ENCODE measurements at regions not wholly inside any gene's neighbourhood (a gene's known extent, or its start where the extent isn't known, plus 50 kb on each side); places are given as distances from the start of the nearest gene placed in this dataset.
A peak's percentile ranks its signal among the peaks of the same experiment; 100 is the strongest.
"Not testable (repeated sequence)": the region's sequence is repeated elsewhere in the genome, so short reads cannot be mapped to it uniquely, and the experiment has no call there.

DNA sequence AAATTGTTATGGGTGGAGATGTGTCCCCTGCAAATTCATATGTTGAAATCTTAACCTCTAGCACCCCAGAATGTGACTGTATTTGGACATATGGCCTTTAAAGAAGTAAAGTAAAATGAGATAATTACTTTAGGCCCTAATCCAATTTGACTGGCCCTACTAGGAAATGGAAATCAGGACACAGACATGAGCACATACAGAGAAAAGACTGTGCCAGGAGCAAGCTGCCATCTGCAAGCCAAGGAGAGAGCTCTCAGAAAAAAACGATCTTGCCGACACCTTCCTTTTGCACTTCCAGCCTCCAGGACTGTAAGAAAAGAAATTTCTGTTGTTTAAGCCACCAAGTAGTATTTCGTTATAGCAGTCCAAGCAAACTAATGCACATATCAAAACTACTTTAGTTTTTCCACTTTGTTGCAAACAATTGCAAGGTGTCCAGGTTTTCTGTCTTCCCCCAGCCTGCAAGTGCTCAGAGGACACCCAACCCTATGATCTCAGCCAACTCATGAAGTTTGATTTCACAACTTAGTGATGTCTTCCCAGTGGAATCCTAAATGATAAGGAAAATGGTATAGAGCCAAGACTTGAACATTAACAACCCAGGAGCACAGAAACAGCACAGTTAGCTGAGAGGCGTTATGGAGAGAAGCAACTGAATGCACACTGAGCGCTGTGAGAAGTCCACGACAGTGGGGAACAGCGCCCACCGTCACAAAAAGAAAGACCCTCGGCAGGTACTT, 351.2 kb downstream of the BCL2L11 start:
- ATAC-seq (ENCODE audit: low read depth); H3K9me3 Mint-ChIP-seq; H3K4me3 Mint-ChIP-seq; H3K27ac Mint-ChIP-seq; DNase-seq; POLR2A ChIA-PET; H3K36me3 Mint-ChIP-seq; H3K27me3 Mint-ChIP-seq; H3K4me1 Mint-ChIP-seq: not testable (repeated sequence)

DNA sequence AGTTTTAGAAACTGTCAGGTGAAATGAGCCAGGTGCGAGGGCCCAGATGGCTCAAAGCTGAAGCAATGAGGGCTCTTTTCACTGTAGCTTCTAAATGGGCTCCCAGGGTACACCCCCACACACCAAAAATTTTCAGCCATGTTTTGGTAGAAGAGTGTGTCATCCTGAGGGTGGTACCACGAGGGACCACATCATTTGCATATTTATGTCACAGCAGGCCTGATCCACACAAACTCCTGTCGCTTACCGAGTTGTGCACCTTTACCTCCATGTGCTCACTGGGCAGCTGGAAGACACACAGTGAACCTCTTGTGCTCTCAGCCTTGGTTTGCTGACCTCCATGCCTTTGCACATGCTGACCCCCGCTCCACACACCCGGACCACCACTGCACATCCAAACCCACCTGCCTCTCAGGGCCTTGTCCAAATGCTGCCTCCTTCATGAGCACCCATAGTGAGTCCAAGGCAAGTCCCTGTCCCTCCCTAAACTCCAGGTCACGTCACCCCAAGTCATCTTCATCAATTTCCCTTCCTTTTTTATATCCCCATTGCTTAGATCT, 352.2 kb downstream of the BCL2L11 start:
- H3K36me3 Mint-ChIP-seq; H3K27ac Mint-ChIP-seq; DNase-seq; H3K9me3 Mint-ChIP-seq; ATAC-seq (ENCODE audit: low read depth); H3K27me3 Mint-ChIP-seq; H3K4me3 Mint-ChIP-seq; POLR2A ChIA-PET; H3K4me1 Mint-ChIP-seq: not testable (repeated sequence)

DNA sequence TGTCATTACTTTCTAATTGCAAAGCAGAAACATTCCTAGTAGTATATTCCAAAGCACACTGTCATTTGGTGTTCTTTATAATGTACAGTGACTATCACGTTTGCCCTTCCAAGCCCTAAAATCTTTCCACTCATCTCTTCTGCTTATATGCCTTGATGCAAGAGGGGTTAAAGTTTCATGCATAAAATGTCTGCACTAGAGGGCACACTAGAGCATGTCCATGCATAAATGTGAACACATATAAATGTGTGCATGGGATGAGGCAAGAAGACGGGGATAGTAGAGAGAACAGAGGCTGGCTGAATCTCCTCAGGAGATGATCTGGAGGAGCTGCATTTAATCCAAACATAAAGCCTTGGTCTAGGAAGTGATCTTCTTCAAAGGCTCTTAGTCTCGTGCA, 352.8 kb downstream of the BCL2L11 start:
- POLR2A ChIA-PET, H3K27ac Mint-ChIP-seq, DNase-seq, H3K36me3 Mint-ChIP-seq, H3K4me1 Mint-ChIP-seq, H3K9me3 Mint-ChIP-seq, H3K4me3 Mint-ChIP-seq, H3K27me3 Mint-ChIP-seq: not testable (repeated sequence)
- peak; percentile 46 for ATAC-seq (ENCODE audit: low read depth)

DNA sequence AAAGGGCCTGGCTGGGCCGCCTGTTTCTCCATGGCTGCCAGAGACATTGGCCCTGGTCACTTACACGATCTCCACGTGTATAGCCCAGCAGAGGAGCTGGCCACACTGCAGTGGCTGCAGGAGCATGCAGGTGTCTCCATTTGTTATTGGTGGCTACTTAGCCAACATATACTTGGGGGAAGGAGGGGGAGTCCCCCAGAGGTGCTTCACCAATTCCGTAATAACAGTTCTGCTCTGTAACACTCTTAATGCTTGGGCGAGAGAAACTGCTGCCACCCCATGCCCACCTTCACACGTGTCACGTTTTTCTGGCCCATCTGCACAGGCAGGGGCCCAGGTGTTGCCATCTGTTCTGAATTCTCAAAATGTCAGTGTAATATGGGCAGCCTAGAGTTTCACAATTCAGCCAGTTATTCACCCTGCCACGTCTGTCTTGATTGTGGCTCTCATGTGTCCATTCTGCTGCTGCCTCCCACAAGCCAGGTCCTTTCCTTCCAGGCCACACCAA, 353.5 kb downstream of the BCL2L11 start:
- ATAC-seq (ENCODE audit: low read depth); H3K4me3 Mint-ChIP-seq; DNase-seq; H3K36me3 Mint-ChIP-seq; H3K27ac Mint-ChIP-seq; H3K27me3 Mint-ChIP-seq; H3K4me1 Mint-ChIP-seq; H3K9me3 Mint-ChIP-seq; POLR2A ChIA-PET: not testable (repeated sequence)

DNA sequence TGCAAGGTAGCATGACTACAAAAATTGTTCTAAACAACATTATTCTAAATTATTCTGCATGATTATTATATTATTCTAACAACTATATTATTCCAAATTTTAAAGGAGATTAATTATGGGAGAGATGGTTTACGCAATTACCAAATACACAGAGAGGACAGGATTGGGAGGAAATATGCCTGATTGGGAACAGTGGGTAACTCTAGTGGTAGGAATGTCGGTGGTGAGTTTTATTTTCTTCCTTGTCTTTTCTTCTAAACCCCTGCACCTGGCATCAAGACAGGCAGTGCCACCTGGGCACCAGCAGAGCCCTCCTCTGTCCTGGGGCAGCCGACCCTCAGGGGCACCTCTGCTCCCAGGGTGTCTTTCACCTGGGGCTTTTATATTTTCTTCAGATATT, 357.6 kb downstream of the BCL2L11 start:
- H3K4me1 Mint-ChIP-seq; H3K36me3 Mint-ChIP-seq; H3K27me3 Mint-ChIP-seq; H3K9me3 Mint-ChIP-seq; H3K4me3 Mint-ChIP-seq; ATAC-seq (ENCODE audit: low read depth); DNase-seq; POLR2A ChIA-PET; H3K27ac Mint-ChIP-seq: not testable (repeated sequence)

DNA sequence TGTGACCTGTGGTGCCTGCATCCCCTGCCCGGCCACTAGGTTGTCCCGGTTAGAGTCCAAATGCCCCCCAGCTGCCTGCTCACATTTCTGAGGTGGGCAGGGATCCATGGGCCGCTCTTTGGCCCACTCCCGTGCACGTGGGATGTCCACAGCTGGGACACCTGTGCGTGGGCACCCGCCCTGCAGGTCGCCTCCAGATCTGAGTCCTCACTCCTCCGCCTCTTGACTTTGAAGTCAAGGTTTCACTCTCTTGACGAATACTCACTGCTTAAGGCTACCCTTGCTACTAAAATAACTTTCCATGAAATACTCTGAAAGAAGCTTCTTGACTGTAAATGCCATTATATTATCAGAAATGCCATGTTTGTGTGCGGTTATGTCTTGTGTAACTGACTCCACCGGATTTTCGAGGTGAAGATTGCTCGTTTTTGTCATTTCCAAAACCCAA, 358.2 kb downstream of the BCL2L11 start:
- H3K4me3 Mint-ChIP-seq, H3K4me1 Mint-ChIP-seq, H3K27ac Mint-ChIP-seq, H3K9me3 Mint-ChIP-seq, H3K27me3 Mint-ChIP-seq, DNase-seq, POLR2A ChIA-PET, H3K36me3 Mint-ChIP-seq: not testable (repeated sequence)
- ATAC-seq (ENCODE audit: low read depth), result peak; percentile 75

DNA sequence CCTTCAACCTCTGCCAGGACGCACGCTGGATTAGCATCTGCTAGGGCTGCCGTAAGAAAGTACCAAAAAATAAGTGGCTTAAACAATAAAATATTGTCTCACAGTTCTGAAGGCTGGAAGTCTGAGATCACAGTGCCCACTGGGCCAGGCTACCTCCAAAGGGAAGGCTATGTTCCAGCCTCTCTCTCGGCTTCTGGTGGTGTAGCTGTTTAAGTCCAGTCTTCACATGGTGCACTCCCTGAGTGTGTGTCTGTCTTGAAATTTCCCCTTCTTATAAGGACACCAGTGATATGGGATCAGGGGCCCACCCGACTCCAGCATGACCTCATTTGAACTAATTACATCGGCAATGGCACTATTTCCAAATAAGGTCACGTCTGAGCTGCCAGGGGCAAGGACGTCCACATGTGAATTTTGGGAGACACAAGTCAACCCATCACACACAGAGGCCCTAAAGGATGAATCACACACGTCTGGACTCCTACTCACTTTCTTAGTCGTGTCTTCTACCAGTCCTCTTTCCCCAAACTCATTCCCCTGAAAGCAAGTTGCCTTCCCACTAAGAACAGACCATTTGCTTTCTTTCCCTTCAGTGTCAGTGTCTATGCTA, 359.4 kb downstream of the BCL2L11 start:
- H3K9me3 Mint-ChIP-seq; ATAC-seq (ENCODE audit: low read depth); H3K27ac Mint-ChIP-seq; H3K36me3 Mint-ChIP-seq; DNase-seq; POLR2A ChIA-PET; H3K4me3 Mint-ChIP-seq; H3K27me3 Mint-ChIP-seq; H3K4me1 Mint-ChIP-seq: not testable (repeated sequence)

DNA sequence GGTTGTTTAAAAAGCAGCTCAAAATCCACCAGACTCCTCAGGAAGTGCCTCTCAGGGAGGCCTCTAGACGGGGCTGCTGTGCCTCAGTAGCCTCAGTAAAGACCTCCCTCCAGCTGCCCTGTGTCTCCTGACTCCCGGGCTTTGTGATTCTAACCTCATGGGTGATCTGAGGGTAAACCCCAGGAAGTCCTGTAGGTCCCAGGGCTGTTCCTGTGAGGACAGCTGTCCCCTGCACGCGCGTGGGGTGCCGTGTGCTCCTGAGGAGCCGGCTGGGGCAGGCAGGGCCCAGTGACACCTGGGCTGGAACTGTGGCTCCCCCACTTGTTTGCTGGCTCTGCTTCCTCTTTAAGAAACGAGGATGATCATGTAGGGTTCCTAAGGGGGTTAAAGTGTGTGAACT, 359.9 kb downstream of the BCL2L11 start:
- H3K27ac Mint-ChIP-seq; H3K4me1 Mint-ChIP-seq; H3K36me3 Mint-ChIP-seq; H3K9me3 Mint-ChIP-seq; H3K27me3 Mint-ChIP-seq; POLR2A ChIA-PET; ATAC-seq (ENCODE audit: low read depth); DNase-seq; H3K4me3 Mint-ChIP-seq: not testable (repeated sequence)

DNA sequence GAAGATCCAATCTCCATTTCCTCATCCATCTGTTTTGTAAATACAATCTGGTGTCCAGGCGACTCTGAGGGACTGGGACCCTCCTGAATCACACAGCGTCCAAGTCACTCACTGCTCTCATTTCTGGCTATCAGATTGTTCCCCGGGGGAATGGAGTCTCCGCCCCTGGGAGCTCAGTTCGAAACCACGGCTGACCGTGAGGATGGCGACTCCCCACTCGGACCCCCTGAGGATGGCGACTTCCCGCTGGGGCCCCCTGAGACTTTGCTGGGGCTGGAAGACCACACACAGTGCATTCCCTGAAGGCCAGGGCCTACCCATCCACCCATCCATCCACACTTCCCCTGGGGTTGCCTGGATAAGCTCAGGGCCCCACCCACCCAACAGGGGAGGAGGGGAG, 360.5 kb downstream of the BCL2L11 start:
- H3K27me3 Mint-ChIP-seq; H3K4me3 Mint-ChIP-seq; DNase-seq; POLR2A ChIA-PET; H3K27ac Mint-ChIP-seq; H3K36me3 Mint-ChIP-seq; ATAC-seq (ENCODE audit: low read depth); H3K9me3 Mint-ChIP-seq; H3K4me1 Mint-ChIP-seq: not testable (repeated sequence)

DNA sequence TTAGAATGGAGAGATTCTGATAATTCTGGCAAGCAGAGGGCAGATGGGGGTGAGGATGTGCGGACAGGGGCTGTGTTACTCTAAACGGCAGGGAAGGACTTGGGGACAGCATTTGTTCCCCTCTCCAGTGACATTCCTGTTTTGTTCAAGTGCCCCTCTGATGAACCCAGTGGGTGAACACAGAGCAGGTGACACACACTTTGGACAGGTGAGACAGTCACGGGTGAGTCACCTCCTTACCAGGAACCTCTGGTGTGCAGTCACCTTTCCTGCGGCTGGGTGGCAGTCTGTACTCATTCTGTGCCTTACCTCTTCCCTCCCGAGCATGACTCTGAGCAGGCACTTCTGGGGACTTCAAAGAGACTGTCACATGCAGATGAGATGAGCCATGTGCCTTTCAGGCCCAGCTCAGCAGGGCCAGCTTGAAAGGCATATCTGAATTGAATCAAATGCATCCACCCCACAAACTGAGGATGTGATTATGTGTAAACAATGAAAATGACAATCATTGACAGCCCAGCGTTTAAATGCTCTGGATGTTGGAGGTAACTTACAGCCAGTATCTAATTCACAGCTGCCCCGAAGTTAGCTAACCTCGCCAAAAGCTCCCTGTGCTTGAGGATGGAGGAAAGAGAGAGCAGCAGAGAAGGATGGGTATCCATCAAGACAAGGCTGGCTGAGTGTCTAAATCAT, 362.4 kb downstream of the BCL2L11 start:
- H3K36me3 Mint-ChIP-seq, H3K27ac Mint-ChIP-seq, H3K4me1 Mint-ChIP-seq, DNase-seq, H3K9me3 Mint-ChIP-seq, POLR2A ChIA-PET, H3K27me3 Mint-ChIP-seq, H3K4me3 Mint-ChIP-seq: not testable (repeated sequence)
- ATAC-seq (ENCODE audit: low read depth), result peak; percentile 93

DNA sequence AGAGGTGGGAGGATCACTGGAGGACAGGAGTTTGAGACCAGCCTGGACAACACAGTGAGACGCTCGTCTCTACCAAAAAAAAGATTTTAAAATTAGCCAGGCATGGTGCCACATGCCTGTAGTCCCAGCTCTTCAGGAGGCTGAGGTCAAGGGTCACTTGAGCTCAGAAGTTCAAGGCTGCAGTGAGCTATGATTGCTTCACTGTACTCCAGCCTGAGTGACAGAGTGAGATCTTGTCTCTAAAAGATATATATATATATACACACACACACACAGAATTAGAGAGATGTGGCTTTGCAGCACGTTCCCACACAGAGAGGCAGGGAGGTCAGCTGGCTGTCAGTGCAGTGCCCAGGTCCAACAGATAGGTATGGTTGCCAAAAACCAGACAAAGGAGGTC, 363.4 kb downstream of the BCL2L11 start:
- H3K36me3 Mint-ChIP-seq; H3K9me3 Mint-ChIP-seq; H3K4me1 Mint-ChIP-seq; H3K4me3 Mint-ChIP-seq; POLR2A ChIA-PET; H3K27ac Mint-ChIP-seq; DNase-seq; H3K27me3 Mint-ChIP-seq; ATAC-seq (ENCODE audit: low read depth): not testable (repeated sequence)

DNA sequence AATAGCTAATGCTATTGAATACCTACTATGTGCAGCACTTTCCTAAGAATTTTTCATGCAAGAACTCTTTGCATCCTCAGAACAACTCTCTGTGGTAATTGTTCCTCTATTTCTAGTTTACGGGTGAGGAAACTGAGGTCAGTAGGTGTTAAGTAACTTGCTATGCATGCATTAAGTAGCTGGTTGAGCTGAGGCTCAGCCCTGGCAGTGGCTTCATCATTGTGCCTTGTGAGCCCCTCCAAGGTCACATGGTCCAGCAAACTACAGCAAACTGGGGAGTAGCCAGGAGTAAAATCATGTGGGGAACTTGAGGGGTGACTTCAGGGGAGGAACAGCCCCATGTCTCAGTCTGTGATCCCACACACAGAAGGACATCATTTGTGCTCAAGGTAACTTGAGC, 365.2 kb downstream of the BCL2L11 start:
- ATAC-seq (ENCODE audit: low read depth); DNase-seq; H3K4me1 Mint-ChIP-seq; POLR2A ChIA-PET; H3K27me3 Mint-ChIP-seq; H3K9me3 Mint-ChIP-seq; H3K36me3 Mint-ChIP-seq; H3K4me3 Mint-ChIP-seq: not testable (repeated sequence)
- H3K27ac Mint-ChIP-seq, result peak overlapping the region; percentile 52

DNA sequence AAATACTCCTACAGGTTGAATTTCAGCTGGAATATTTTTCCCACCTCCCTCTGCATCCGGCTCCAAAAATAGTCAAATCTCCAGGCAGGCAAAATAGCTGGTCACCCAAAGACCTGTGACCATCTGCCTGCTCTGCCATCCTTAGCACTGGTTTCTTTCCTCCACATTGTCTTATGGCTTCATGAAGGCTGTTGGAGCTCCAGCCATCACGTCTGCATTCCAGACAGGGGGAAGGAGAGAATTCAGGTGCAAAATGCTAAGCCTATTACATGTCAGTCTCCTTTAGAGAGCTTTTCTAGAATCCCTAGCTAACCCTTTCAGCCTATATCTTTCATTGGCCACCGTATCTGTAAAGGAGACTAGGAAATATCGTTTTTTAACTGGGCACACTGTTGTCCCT, 367.7 kb downstream of the BCL2L11 start:
- DNase-seq; H3K27ac Mint-ChIP-seq; H3K27me3 Mint-ChIP-seq; POLR2A ChIA-PET; H3K36me3 Mint-ChIP-seq; H3K4me1 Mint-ChIP-seq; H3K9me3 Mint-ChIP-seq; ATAC-seq (ENCODE audit: low read depth); H3K4me3 Mint-ChIP-seq: not testable (repeated sequence)

DNA sequence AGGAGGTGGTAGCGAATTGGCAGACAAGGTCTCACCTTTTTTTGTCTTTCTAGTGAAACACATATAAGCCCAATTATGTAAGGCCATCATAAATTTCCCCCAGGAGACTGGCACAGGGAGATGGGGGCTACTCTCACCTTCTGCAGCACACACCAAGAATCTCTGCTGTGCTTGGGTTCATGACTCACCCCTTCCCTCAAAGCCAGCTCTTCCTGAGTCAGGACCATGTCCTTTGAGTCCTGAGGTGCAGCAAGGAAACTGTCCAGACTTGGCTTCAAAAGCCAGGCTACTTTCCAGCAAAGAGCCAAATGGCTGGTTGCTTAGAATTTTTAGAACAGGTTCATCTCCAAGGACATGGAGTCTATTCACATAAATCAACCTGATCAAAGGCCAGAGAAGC, 368.7 kb downstream of the BCL2L11 start:
- DNase-seq; H3K4me3 Mint-ChIP-seq; H3K4me1 Mint-ChIP-seq; POLR2A ChIA-PET; H3K9me3 Mint-ChIP-seq; H3K27me3 Mint-ChIP-seq; H3K27ac Mint-ChIP-seq; ATAC-seq (ENCODE audit: low read depth); H3K36me3 Mint-ChIP-seq: not testable (repeated sequence)

All from activated naive CD8-positive, alpha-beta T cell treated with anti-CD3 and anti-CD28 coated beads, Interleukin-2, amount 10 ng/mL, durations not matched to agents 7 days and 5 days (primary cell).